ENCODE measurements at regions not wholly inside any gene's neighbourhood (a gene's known extent, or its start where the extent isn't known, plus 50 kb on each side); places are given as distances from the start of the nearest gene placed in this dataset.

- no peak for DNase-seq
- intact Hi-C loops (cut with micrococcal nuclease) = no loop called here
- H3K27ac ChIP-seq (replicated peaks) = no peak overlapping the region
Measured at GRCh38 chr4:124025000-124025399, 628.4 kb downstream of the SPRY1 start.

GRCh38 chr4:124025428-124025827 lies 628.8 kb downstream of the SPRY1 start:
- intact Hi-C loops (cut with micrococcal nuclease) = no loop called here
- no peak overlapping the region for H3K4me3 ChIP-seq
- peaks cover 29% of the 10 kb centered on the region for H3K4me1 ChIP-seq
- no peak overlapping the region for H3K27ac ChIP-seq (replicated peaks)
- no peaks in the 10 kb centered on the region for H3K36me3 ChIP-seq
- TF ChIP-seq CTCF (IDR thresholded peaks at IDR 0.05; ENCODE audit: borderline replicate concordance) = no peak
- no peak for DNase-seq
- no peaks in the 10 kb centered on the region for H3K27me3 ChIP-seq (ENCODE audit: low read depth)
- H3K9me3 ChIP-seq (replicated peaks) = no peaks in the 10 kb centered on the region

More at GRCh38 chr4:124025000-124025399, 628.4 kb downstream of the SPRY1 start:
- Histone ChIP-seq H3K4me1 (peaks cover 29% of the 10 kb centered on the region), H3K36me3 (no peaks in the 10 kb centered on the region), H3K9me3 (replicated peaks) (no peaks in the 10 kb centered on the region), H3K27me3 (ENCODE audit: low read depth) (no peaks in the 10 kb centered on the region), H3K4me3 (no peak overlapping the region)
- no peak for TF ChIP-seq CTCF (IDR thresholded peaks at IDR 0.05; ENCODE audit: borderline replicate concordance)

GRCh38 chr4:124028182-124028581 lies 631.6 kb downstream of the SPRY1 start:
- DNase-seq = no peak
- Histone ChIP-seq H3K36me3 (no peaks in the 10 kb centered on the region), H3K27me3 (ENCODE audit: low read depth) (no peaks in the 10 kb centered on the region), H3K9me3 (replicated peaks) (no peaks in the 10 kb centered on the region), H3K4me3 (no peak overlapping the region), H3K4me1 (peaks cover 33% of the 10 kb centered on the region), H3K27ac (replicated peaks) (peak overlapping the region; percentile 69)
- intact Hi-C loops (cut with micrococcal nuclease) = no loop called here
- TF ChIP-seq CTCF (IDR thresholded peaks at IDR 0.05; ENCODE audit: borderline replicate concordance) = no peak

GRCh38 chr4:124030147-124030546 lies 633.6 kb downstream of the SPRY1 start:
- peak; percentile 38 for DNase-seq
- no peaks in the 10 kb centered on the region for H3K9me3 ChIP-seq (replicated peaks)
- H3K27ac ChIP-seq (replicated peaks) = peak overlapping the region; percentile 69
- no peak overlapping the region for H3K4me3 ChIP-seq
- TF ChIP-seq CTCF (IDR thresholded peaks at IDR 0.05; ENCODE audit: borderline replicate concordance) = no peak
- H3K27me3 ChIP-seq (ENCODE audit: low read depth) = no peaks in the 10 kb centered on the region
- peaks cover 36% of the 10 kb centered on the region for H3K4me1 ChIP-seq
- intact Hi-C loops (cut with micrococcal nuclease) = no loop called here
- H3K36me3 ChIP-seq = no peaks in the 10 kb centered on the region

- Histone ChIP-seq H3K4me3 (no peak overlapping the region), H3K4me1 (peaks cover 46% of the 10 kb centered on the region), H3K36me3 (no peaks in the 10 kb centered on the region), H3K27ac (replicated peaks) (peak overlapping the region; percentile 69), H3K9me3 (replicated peaks) (no peaks in the 10 kb centered on the region), H3K27me3 (ENCODE audit: low read depth) (no peaks in the 10 kb centered on the region)
- intact Hi-C loops (cut with micrococcal nuclease) = no loop called here
- no peak for TF ChIP-seq CTCF (IDR thresholded peaks at IDR 0.05; ENCODE audit: borderline replicate concordance)
- DNase-seq = no peak
Measured at GRCh38 chr4:124032035-124032434, 635.4 kb downstream of the SPRY1 start.

Data from left ventricle myocardium inferior (tissue), 1 donor.